ENCODE measurements at regions not wholly inside any gene's neighbourhood (a gene's known extent, or its start where the extent isn't known, plus 50 kb on each side); places are given as distances from the start of the nearest gene placed in this dataset.

DNA sequence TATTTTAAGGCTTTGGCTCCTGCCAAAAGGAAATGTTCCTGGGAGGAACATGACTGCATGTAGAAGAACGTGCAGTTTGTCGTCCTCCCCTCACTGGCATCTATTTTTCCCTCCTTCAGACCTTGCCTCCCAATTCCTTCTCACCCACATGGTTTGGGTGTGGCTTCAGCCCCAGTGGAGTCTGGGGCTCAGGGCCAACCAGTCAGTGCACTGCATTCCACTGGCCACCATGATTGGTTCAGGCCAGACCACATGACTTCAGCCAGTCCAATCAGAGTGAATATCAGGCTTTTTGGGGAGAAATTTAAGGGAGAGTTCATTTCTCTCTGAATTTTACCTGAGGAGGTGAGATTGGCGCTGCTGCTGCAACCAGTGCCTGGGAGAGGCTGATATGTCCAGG is 171.6 kb downstream of the ZIC5 start:
- no peak overlapping the region for H3K4ac ChIP-seq (ENCODE audit: low read depth, low read length)
- Mint-ChIP-seq H3K36me3 (ENCODE audit: insufficient read depth in 1 of 3, low read depth in 3 of 3) (no peaks in the 10 kb centered on the region; a peak in 1 of 7 replicates), H3K4me1 (peaks cover 69 to 73% of the 10 kb centered on the region in 2 experiments), H3K4me3 (no peak overlapping the region), H3K9me3 (no peaks in the 10 kb centered on the region), H3K27me3 (ENCODE audit: low read depth) (no peaks in the 10 kb centered on the region), H3K27ac (0 out of 7 replicates have a peak overlapping the region, but pooled peaks of 1 of the 3 experiments have one; percentile 12)
- DNase-seq = peak; percentile 37
- H2AFZ ChIP-seq (ENCODE audit: low read length) = no peak overlapping the region
- H2BK5ac ChIP-seq (ENCODE audit: insufficient read length, low read length) = no peak overlapping the region
- no peak overlapping the region for H3T11ph ChIP-seq (ENCODE audit: low read length)
- no peak overlapping the region for H2BK12ac ChIP-seq (ENCODE audit: insufficient read length, low read depth, low read length)
- H3K9ac ChIP-seq (ENCODE audit: extremely low read depth, insufficient read length, low read length) = no peak overlapping the region
- no peaks in the 10 kb centered on the region for H3K79me1 ChIP-seq (ENCODE audit: insufficient read depth, low read depth, low read length, poor library complexity, severe bottlenecking)
- H3K27ac ChIP-seq (ENCODE audit: insufficient read length, low read depth, low read length) = no peak overlapping the region
- H4K20me1 ChIP-seq (ENCODE audit: control insufficient read depth, insufficient read depth, insufficient read length) = no peaks in the 10 kb centered on the region
- no peaks in the 10 kb centered on the region for H3K9me3 ChIP-seq (ENCODE audit: control insufficient read depth, low read depth, low read length)
- H4K8ac ChIP-seq (replicated peaks; ENCODE audit: insufficient read length, low read depth, low read length) = no peak overlapping the region
- no peaks in the 10 kb centered on the region for H3K79me2 ChIP-seq (ENCODE audit: insufficient read depth, low read length)
- no peak overlapping the region for H3K4me2 ChIP-seq (ENCODE audit: insufficient read depth, insufficient read length, low read length)
- H4K5ac ChIP-seq (ENCODE audit: insufficient read length, low read depth, low read length) = no peak overlapping the region
- H4K91ac ChIP-seq (ENCODE audit: insufficient read length, low read depth, low read length) = no peak overlapping the region
- H3K23ac ChIP-seq (ENCODE audit: insufficient read length, low read depth, low read length) = no peak overlapping the region
- no peaks in the 10 kb centered on the region for H3K23me2 ChIP-seq (ENCODE audit: insufficient read length, low read depth, low read length, poor library complexity, severe bottlenecking)
- H3K18ac ChIP-seq (ENCODE audit: insufficient read length, low read depth, low read length) = peak overlapping the region; percentile 14
- H3K56ac ChIP-seq (ENCODE audit: insufficient read length, low read depth, low read length) = no peak overlapping the region
- no peak overlapping the region for H3K14ac ChIP-seq (ENCODE audit: insufficient read depth, low read length)
- no peak for TF ChIP-seq CTCF (conservative IDR thresholded peaks at IDR 0.05)
- H3K27me3 ChIP-seq (ENCODE audit: insufficient read depth, low read length) = no peaks in the 10 kb centered on the region
- peaks cover 13% of the 10 kb centered on the region; the same call in 1 of the 2 replicates for H3K4me1 ChIP-seq (ENCODE audit: insufficient read depth, low read length)
- no peak overlapping the region for H2BK120ac ChIP-seq (ENCODE audit: low read depth, low read length, poor library complexity, severe bottlenecking)
- H2BK15ac ChIP-seq (ENCODE audit: low read depth, low read length) = no peak overlapping the region
- H2BK20ac ChIP-seq (ENCODE audit: low read depth, low read length, poor library complexity, severe bottlenecking) = no peak overlapping the region
- no peak overlapping the region for H2AK5ac ChIP-seq (ENCODE audit: insufficient read length, low read length)
- no CpG with 5 or more reads among the region's 3 CpGs for WGBS (ENCODE audit: extremely low coverage, insufficient read length, low lambda C conversion rate)

Data from H9 (cell line).